Panc1 (cell line): ENCODE measurements at regions not wholly inside any gene's neighbourhood (a gene's known extent, or its start where the extent isn't known, plus 50 kb on each side); places are given as distances from the start of the nearest gene placed in this dataset.

Source experiments
- ATAC-seq: fragments of 200-7000 bp; cut with Tn5 transposase; 2 replicates; pipeline ENCODE4 v1.9.1; 2020; ENCODE audit warnings: mild to moderate bottlenecking, moderate library complexity
- BruUV-seq: library from RNA; stranded (reverse); fragments of 400-500 nt; replicated peaks from 2 replicates; lab custom pipeline; 2021; lab: Mats Ljungman, UMichigan
- CTCF ChIA-PET: fragments of 300-600 bp; sonication (Branson Sonifier 250); formaldehyde crosslinking; loops from one replicate; lab custom pipeline; 2022; ENCODE audit warnings: antibody characterized with exemption; lab: Charles Lee
- POLR2A ChIA-PET: fragments of 300-600 bp; sonication (Branson Sonifier 250); formaldehyde crosslinking; loops from one replicate; lab custom pipeline; 2022; ENCODE audit warnings: antibody characterized with exemption; lab: Charles Lee
- DNase-seq: peaks from one replicate; pipeline ENCODE4 v3.0.0-alpha.2; 2010; ENCODE audit warnings: low read depth, low spot score
- H3K27ac ChIP-seq: 2 replicates; pipeline ENCODE4 v1.5.1; 2011; ENCODE audit warnings: mild to moderate bottlenecking, low read length, inconsistent platforms
- H3K27me3 ChIP-seq: fragments of 200-500 bp; sonication (Bioruptor generic); 2 replicates; pipeline ENCODE4 v1.6.0; 2014; ENCODE audit warnings: low read length, inconsistent platforms; ENCODE audit not compliant: control insufficient read depth, insufficient read depth
- H3K36me3 ChIP-seq: fragments of 200-500 bp; sonication (Bioruptor generic); 2 replicates; pipeline ENCODE4 v1.5.1; 2014; ENCODE audit warnings: inconsistent platforms, mild to moderate bottlenecking, low read length, moderate library complexity; ENCODE audit not compliant: control insufficient read depth, insufficient read depth
- H3K4me1 ChIP-seq: 2 replicates; pipeline ENCODE4 v1.5.1; 2011; ENCODE audit warnings: inconsistent platforms, mild to moderate bottlenecking, low read length, moderate library complexity; ENCODE audit not compliant: control insufficient read depth, insufficient read depth
- H3K4me3 ChIP-seq, 2 experiments: 2 replicates each; pipeline ENCODE4 v1.5.1; 2011 to 2012; ENCODE audit warnings: low read depth in 2 of 2, low read length in 2 of 2, mild to moderate bottlenecking in 2 of 2, inconsistent platforms in 1 of 2, moderate library complexity in 1 of 2
- H3K9me3 ChIP-seq: fragments of 200-500 bp; sonication (Bioruptor generic); 2 replicates; pipeline ENCODE4 v1.5.1; 2014; ENCODE audit warnings: low read depth, mild to moderate bottlenecking, inconsistent platforms, low read length, moderate library complexity; ENCODE audit not compliant: control insufficient read depth, insufficient read depth
- CTCF ChIP-seq: fragments of 450-650 bp; IDR thresholded peaks from 2 replicates; pipeline ENCODE4 v1.5.1; 2017; ENCODE audit warnings: mild to moderate bottlenecking
- POLR2AphosphoS5 ChIP-seq: IDR thresholded peaks from 2 replicates; pipeline ENCODE4 v1.6.1; 2012; ENCODE audit warnings: mild to moderate bottlenecking, low read depth, low read length, moderate library complexity
- REST ChIP-seq, 2 experiments: IDR thresholded peaks; 2 replicates each; pipeline ENCODE4 v1.6.1; 2011 to 2012; ENCODE audit warnings: low read depth in 2 of 2, control low read depth in 1 of 2, low read length in 1 of 2, mild to moderate bottlenecking in 1 of 2, moderate library complexity in 1 of 2; ENCODE audit not compliant: insufficient read depth in 1 of 2
- SIN3A ChIP-seq: IDR thresholded peaks from 2 replicates; pipeline ENCODE4 v1.6.1; 2012; ENCODE audit warnings: low read depth, mild to moderate bottlenecking, low read length, moderate library complexity, borderline replicate concordance; ENCODE audit not compliant: insufficient read depth
- TCF7L2 ChIP-seq: IDR thresholded peaks from 2 replicates; pipeline ENCODE4 v1.6.1; 2011; ENCODE audit warnings: mild to moderate bottlenecking, low read depth, low read length, inconsistent platforms
- in situ Hi-C: cut with HindIII; loops from 2 replicates; pipeline ENCODE4 v1.10.0; 2016; ENCODE audit warnings: low sequenced_read_pairs, low pct_unique_long_range_greater_than_20kb
- intact Hi-C: fragments of 100-400 bp; cut with micrococcal nuclease; formaldehyde crosslinking; loops from one replicate; pipeline ENCODE4 v1.10.0; 2022; ENCODE audit not compliant: unreplicated experiment

GRCh38 chrX:30992381-30992904, 79.4 kb downstream of the FTHL17 start:
- BruUV-seq, result no TSS peak
- Histone ChIP-seq H3K27me3 (no peaks in the 10 kb centered on the region), H3K4me1 (no peaks in the 10 kb centered on the region), H3K4me3 (no peak overlapping the region), H3K36me3 (no peaks in the 10 kb centered on the region), H3K27ac (no peak overlapping the region), H3K9me3 (no peaks in the 10 kb centered on the region)
- ChIA-PET POLR2A (no interaction called here), CTCF (no interaction called here)
- intact Hi-C loops (no loop called here), in situ Hi-C loops (no loop called here)
- no peak for ATAC-seq
- TF ChIP-seq CTCF, result no peak
- no peak for TF ChIP-seq TCF7L2
- TF ChIP-seq POLR2AphosphoS5, result no peak
- TF ChIP-seq REST (IDR thresholded peaks at IDR 0.05; ENCODE audit: insufficient read depth in 1 of 2, low read depth in 2 of 2, low read length in 1 of 2), result no peak
- no peak for TF ChIP-seq SIN3A
- no peak for DNase-seq

GRCh38 chrX:30990361-30990760, 81.5 kb downstream of the FTHL17 start:
- CTCF ChIA-PET, result no interaction called here
- TF ChIP-seq CTCF (no peak), POLR2AphosphoS5 (no peak), REST (IDR thresholded peaks at IDR 0.05; ENCODE audit: insufficient read depth in 1 of 2, low read depth in 2 of 2, low read length in 1 of 2) (no peak), SIN3A (no peak), TCF7L2 (no peak)
- Histone ChIP-seq H3K36me3 (no peaks in the 10 kb centered on the region), H3K27ac (no peak overlapping the region), H3K4me1 (no peaks in the 10 kb centered on the region), H3K9me3 (no peaks in the 10 kb centered on the region), H3K4me3 (no peak overlapping the region), H3K27me3 (no peaks in the 10 kb centered on the region)
- POLR2A ChIA-PET, result no interaction called here
- DNase-seq (no peak), ATAC-seq (no peak)
- no TSS peak for BruUV-seq
- in situ Hi-C loops (no loop called here), intact Hi-C loops (no loop called here)
